Breast epithelium (tissue), 4 donors: ENCODE measurements at regions not wholly inside any gene's neighbourhood (a gene's known extent, or its start where the extent isn't known, plus 50 kb on each side); places are given as distances from the start of the nearest gene placed in this dataset.

Experiments used
- DNase-seq, 2 donors: peaks; one replicate each; pipeline ENCODE4 v3.0.0-alpha.2; 2019; ENCODE audit warnings: low spot score in 2 of 2
- H3K27ac ChIP-seq, 2 donors: fragments of 200-600 bp; sonication (generic) in 1 of 2; one replicate each; pipeline ENCODE4 v1.5.1; 2016 to 2019; ENCODE audit warnings: mild to moderate bottlenecking in 1 of 2
- H3K27me3 ChIP-seq, 2 donors: fragments of 200-600 bp; sonication (generic) in 1 of 2; one replicate each; pipeline versions ENCODE4 v1.5.1 to v1.6.0; 2017 to 2019; ENCODE audit warnings: control low read depth in 1 of 2, mild to moderate bottlenecking in 1 of 2
- H3K36me3 ChIP-seq: fragments of 200-600 bp; one replicate; pipeline ENCODE4 v1.5.1; 2019
- H3K4me1 ChIP-seq, 2 donors: fragments of 200-600 bp; sonication (generic); one replicate each; pipeline ENCODE4 v1.5.1; 2016 to 2019; ENCODE audit warnings: control low read depth in 1 of 2
- H3K4me3 ChIP-seq, 3 donors: fragments of 200-600 bp; sonication (generic); 1 replicate in 2 of 3; 2 replicates in 1 of 3; pipeline ENCODE4 v1.5.1; 2016 to 2019; ENCODE audit warnings: mild to moderate bottlenecking in 3 of 3, moderate library complexity in 2 of 3
- H3K9me3 ChIP-seq, 2 donors: fragments of 200-600 bp; sonication (generic) in 1 of 2; one replicate each; pipeline ENCODE4 v1.5.1; 2016 to 2019; ENCODE audit warnings: control low read depth in 1 of 2
- POLR2A ChIP-seq: fragments of 450-650 bp; IDR thresholded peaks from one replicate; pipeline ENCODE4 v1.6.1; 2016; ENCODE audit warnings: antibody characterized with exemption, mild to moderate bottlenecking, moderate library complexity
- POLR2AphosphoS5 ChIP-seq, 3 donors: sonication (generic); formaldehyde crosslinking; IDR thresholded peaks; one replicate each; pipeline ENCODE4 v1.6.1; 2017; ENCODE audit warnings: antibody characterized with exemption in 3 of 3
- intact Hi-C: fragments of 100-400 bp; cut with DNase I; formaldehyde crosslinking; loops from one replicate; pipeline ENCODE4 v1.15.1; 2023; ENCODE audit warnings: low total_unique reads
- TF ChIP-seq, protein P1 (sequence below), 3 donors: fragments of 450-650 bp; IDR thresholded peaks; one replicate each; pipeline ENCODE4 v1.5.1; 2016 to 2017; ENCODE audit warnings: antibody characterized with exemption in 3 of 3, mild to moderate bottlenecking in 3 of 3, moderate library complexity in 3 of 3

DNA sequence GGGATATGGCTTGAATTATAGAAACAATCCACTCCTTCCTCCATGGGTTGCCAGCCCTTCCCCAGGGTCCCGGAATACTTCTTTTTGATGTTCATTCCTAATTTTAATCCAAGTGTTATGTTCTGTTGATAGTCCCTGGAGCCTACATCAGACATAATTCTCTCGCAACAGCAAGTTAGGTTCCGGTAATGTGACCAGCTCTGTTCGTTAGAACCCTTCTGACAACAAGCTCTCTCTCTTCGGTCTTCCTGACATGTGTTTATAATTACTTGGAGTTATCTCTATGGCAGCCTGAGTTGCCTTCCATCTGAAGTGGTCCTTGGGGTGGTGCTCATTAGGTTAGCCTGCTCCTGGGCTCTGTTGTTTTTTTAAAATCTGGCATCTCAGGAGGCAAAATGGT lies 506.9 kb upstream of the JARID2 start:
- DNase-seq = no peak
- Histone ChIP-seq H3K27me3 (no peaks in the 10 kb centered on the region), H3K4me1 (no peaks in the 10 kb centered on the region), H3K9me3 (no peaks in the 10 kb centered on the region), H3K4me3 (no peak overlapping the region), H3K27ac (no peak overlapping the region), H3K36me3 (no peaks in the 10 kb centered on the region)
- no peak for TF ChIP-seq POLR2A
- TF ChIP-seq, protein P1, sequence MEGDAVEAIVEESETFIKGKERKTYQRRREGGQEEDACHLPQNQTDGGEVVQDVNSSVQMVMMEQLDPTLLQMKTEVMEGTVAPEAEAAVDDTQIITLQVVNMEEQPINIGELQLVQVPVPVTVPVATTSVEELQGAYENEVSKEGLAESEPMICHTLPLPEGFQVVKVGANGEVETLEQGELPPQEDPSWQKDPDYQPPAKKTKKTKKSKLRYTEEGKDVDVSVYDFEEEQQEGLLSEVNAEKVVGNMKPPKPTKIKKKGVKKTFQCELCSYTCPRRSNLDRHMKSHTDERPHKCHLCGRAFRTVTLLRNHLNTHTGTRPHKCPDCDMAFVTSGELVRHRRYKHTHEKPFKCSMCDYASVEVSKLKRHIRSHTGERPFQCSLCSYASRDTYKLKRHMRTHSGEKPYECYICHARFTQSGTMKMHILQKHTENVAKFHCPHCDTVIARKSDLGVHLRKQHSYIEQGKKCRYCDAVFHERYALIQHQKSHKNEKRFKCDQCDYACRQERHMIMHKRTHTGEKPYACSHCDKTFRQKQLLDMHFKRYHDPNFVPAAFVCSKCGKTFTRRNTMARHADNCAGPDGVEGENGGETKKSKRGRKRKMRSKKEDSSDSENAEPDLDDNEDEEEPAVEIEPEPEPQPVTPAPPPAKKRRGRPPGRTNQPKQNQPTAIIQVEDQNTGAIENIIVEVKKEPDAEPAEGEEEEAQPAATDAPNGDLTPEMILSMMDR (IDR thresholded peaks at IDR 0.05) = no peak
- TF ChIP-seq POLR2AphosphoS5 (IDR thresholded peaks at IDR 0.05) = no peak
- intact Hi-C loops = loop anchor here (2.0 kb wide), 1 partner anchor 60 kb away; no protein-coding TSS in a partner anchor

DNA sequence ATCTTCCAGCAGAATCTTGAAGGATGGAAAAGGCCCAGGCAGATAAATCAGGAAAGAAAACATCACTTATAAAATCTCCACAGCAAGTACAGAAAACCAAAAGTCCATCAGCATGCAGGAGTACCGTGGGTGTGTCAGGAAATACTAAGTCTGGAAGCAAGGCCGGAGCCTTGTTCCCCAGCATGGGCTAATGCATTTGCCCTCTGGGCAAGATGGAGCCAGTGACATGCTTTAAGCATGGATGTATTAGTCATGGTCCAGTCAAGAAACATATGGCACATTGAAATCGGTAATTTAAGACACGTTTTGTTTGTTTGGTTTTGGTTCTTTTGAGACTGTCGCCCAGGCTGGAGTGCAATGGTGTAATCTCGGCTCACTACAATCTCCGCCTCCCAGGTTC lies 506.0 kb upstream of the JARID2 start:
- TF ChIP-seq, protein P1 (IDR thresholded peaks at IDR 0.05) = no peak
- Histone ChIP-seq H3K27ac (no peak overlapping the region), H3K4me1 (no peaks in the 10 kb centered on the region), H3K27me3 (no peaks in the 10 kb centered on the region), H3K9me3 (no peaks in the 10 kb centered on the region), H3K36me3 (no peaks in the 10 kb centered on the region), H3K4me3 (no peak overlapping the region)
- no peak for DNase-seq
- intact Hi-C loops = loop anchor here (2.0 to 5.0 kb wide), 3 partner anchors 59 to 522 kb away; no protein-coding TSS in a partner anchor

GRCh38 chr6:14742171-14742570 lies 503.7 kb upstream of the JARID2 start:
- Histone ChIP-seq H3K4me1 (no peaks in the 10 kb centered on the region), H3K27me3 (no peaks in the 10 kb centered on the region), H3K36me3 (no peaks in the 10 kb centered on the region), H3K9me3 (no peaks in the 10 kb centered on the region), H3K27ac (no peak overlapping the region), H3K4me3 (no peak overlapping the region)
- intact Hi-C loops = loop anchor here (5.0 kb wide), 2 partner anchors 485 to 520 kb away; no protein-coding TSS in a partner anchor
- no peak for DNase-seq
- TF ChIP-seq, protein P1 (IDR thresholded peaks at IDR 0.05) = no peak
- TF ChIP-seq POLR2A (no peak), POLR2AphosphoS5 (IDR thresholded peaks at IDR 0.05) (no peak)

DNA sequence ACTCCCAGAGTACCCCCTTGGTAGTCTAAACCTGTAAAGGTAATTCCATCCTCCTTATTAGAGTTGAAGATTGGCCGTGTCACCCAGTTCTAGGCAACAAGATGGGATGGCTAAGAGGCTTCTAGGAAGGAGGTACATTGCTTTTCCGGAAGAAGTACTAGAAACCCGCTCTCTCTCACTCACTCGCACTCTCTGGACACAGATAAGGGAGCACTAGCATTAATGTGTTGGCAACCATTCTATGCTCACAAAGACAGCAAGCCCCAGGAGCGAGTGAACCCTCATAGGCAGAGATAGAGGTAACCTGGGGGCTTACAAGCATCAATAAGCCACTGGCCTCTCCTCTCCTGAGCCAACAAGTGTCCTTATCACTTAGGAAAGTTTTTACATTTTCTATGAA lies 503.2 kb upstream of the JARID2 start:
- H3K27ac ChIP-seq = no peak overlapping the region
- no peak for DNase-seq
- intact Hi-C loops = loop anchor here (5.0 kb wide), 2 partner anchors 485 to 520 kb away; no protein-coding TSS in a partner anchor
- no peaks in the 10 kb centered on the region for H3K4me1 ChIP-seq
- no peaks in the 10 kb centered on the region for H3K9me3 ChIP-seq
- TF ChIP-seq POLR2A = no peak
- H3K27me3 ChIP-seq = no peaks in the 10 kb centered on the region
- H3K4me3 ChIP-seq = no peak overlapping the region
- H3K36me3 ChIP-seq = no peaks in the 10 kb centered on the region

- H3K9me3 ChIP-seq = no peaks in the 10 kb centered on the region
- no peak for TF ChIP-seq POLR2AphosphoS5 (IDR thresholded peaks at IDR 0.05)
- no peak for TF ChIP-seq POLR2A
- TF ChIP-seq, protein P1 (IDR thresholded peaks at IDR 0.05) = no peak
- H3K36me3 ChIP-seq = no peaks in the 10 kb centered on the region
- intact Hi-C loops = loop anchor here (5.0 kb wide), 2 partner anchors 486 to 519 kb away; no protein-coding TSS in a partner anchor
- H3K4me3 ChIP-seq = no peak overlapping the region
- peak overlapping the region in 1 of 2 donors; percentile 58 for H3K27ac ChIP-seq
- H3K4me1 ChIP-seq = no peaks in the 10 kb centered on the region
- no peaks in the 10 kb centered on the region for H3K27me3 ChIP-seq
- no peak for DNase-seq
These were observed 502.8 kb upstream of the JARID2 start for GRCh38 chr6:14743144-14743473.
